Mucosa of rectum (tissue), 2 donors: ENCODE measurements at regions not wholly inside any gene's neighbourhood (a gene's known extent, or its start where the extent isn't known, plus 50 kb on each side); places are given as distances from the start of the nearest gene placed in this dataset.

Source experiments
- H3K27ac ChIP-seq, 2 donors: one replicate each; pipeline ENCODE4 v1.7.0; 2013; ENCODE audit warnings: inconsistent platforms in 2 of 2, low read depth in 2 of 2, low read length in 2 of 2
- H3K27me3 ChIP-seq, 2 donors: one replicate each; pipeline ENCODE4 v1.7.0; 2013; ENCODE audit warnings: low read length in 2 of 2; ENCODE audit not compliant: control insufficient read depth in 2 of 2, insufficient read depth in 2 of 2
- H3K36me3 ChIP-seq, 2 donors: one replicate each; pipeline ENCODE4 v1.7.0; 2013; ENCODE audit warnings: low read length in 2 of 2; ENCODE audit not compliant: control insufficient read depth in 2 of 2, insufficient read depth in 2 of 2
- H3K4me1 ChIP-seq, 2 donors: one replicate each; pipeline ENCODE4 v1.7.0; 2013; ENCODE audit warnings: low read length in 2 of 2, mild to moderate bottlenecking in 1 of 2; ENCODE audit not compliant: control insufficient read depth in 2 of 2, insufficient read depth in 2 of 2
- H3K4me3 ChIP-seq, 2 donors: one replicate each; pipeline ENCODE4 v1.7.0; 2013; ENCODE audit warnings: low read length in 2 of 2
- H3K9ac ChIP-seq, 2 donors: one replicate each; pipeline ENCODE4 v1.7.0; 2013; ENCODE audit warnings: low read length in 2 of 2, low read depth in 1 of 2, mild to moderate bottlenecking in 1 of 2
- H3K9me3 ChIP-seq, 2 donors: one replicate each; pipeline ENCODE4 v1.7.0; 2013; ENCODE audit warnings: low read length in 2 of 2; ENCODE audit not compliant: control insufficient read depth in 2 of 2
- donor health status: healthy.
- donor health status: Normal muscosa, but diverticular disease.

GRCh38 chr2:120865656-120866055 lies 130.0 kb downstream of the GLI2 start:
- H3K9ac ChIP-seq: no peak overlapping the region
- H3K9me3 ChIP-seq: no peaks in the 10 kb centered on the region
- peaks cover 5 to 6% of the 10 kb centered on the region in 2 donors for H3K4me1 ChIP-seq
- H3K27me3 ChIP-seq: peaks cover 4 to 12% of the 10 kb centered on the region in 2 donors
- H3K4me3 ChIP-seq: no peak overlapping the region
- H3K36me3 ChIP-seq: no peaks in the 10 kb centered on the region
- H3K27ac ChIP-seq: no peak overlapping the region

DNA sequence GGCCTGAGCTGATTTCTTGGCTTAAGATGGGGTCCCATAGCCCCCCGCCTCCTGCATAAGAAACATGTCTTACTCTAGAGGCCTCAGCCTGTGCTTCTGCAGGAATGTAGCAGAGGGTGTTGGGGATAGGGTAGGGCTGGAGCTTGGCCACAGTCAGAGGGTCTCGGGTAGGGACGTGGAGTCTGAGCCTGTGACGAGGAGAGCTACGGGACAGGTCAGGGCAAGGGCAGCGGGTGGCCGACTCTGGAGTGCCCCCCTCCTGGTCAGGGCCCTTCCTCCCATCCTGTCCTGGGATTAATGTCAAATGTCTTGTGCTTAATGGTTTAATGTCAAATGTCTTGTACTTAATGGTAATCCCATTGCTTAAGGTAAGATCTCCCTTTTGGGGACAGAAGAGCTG lies 130.4 kb downstream of the GLI2 start:
- peaks cover 4 to 12% of the 10 kb centered on the region in 2 donors for H3K27me3 ChIP-seq
- no peak overlapping the region for H3K9ac ChIP-seq

GRCh38 chr2:120866483-120867140 lies 130.9 kb downstream of the GLI2 start:
- H3K36me3 ChIP-seq: no peaks in the 10 kb centered on the region
- no peak overlapping the region for H3K9ac ChIP-seq
- H3K27me3 ChIP-seq: peaks cover 4 to 12% of the 10 kb centered on the region in 2 donors
- peak overlapping the region in 1 of 2 donors; percentile 77 for H3K27ac ChIP-seq
- no peaks in the 10 kb centered on the region for H3K9me3 ChIP-seq
- peaks cover 5 to 6% of the 10 kb centered on the region in 2 donors for H3K4me1 ChIP-seq
- H3K4me3 ChIP-seq: peak overlapping the region in 1 of 2 donors; percentile 37

More for the DNA sequence above, 130.4 kb downstream of the GLI2 start:
- Histone ChIP-seq H3K36me3 (no peaks in the 10 kb centered on the region), H3K27ac (no peak overlapping the region), H3K9me3 (no peaks in the 10 kb centered on the region), H3K4me1 (peaks cover 5 to 6% of the 10 kb centered on the region in 2 donors), H3K4me3 (no peak overlapping the region)

- Histone ChIP-seq H3K36me3 (no peaks in the 10 kb centered on the region), H3K27me3 (peaks cover 4 to 12% of the 10 kb centered on the region in 2 donors), H3K27ac (peak overlapping the region; percentile 52 to 77), H3K4me3 (peak overlapping the region; percentile 27 to 37), H3K9ac (peak overlapping the region in 1 of 2 donors; percentile 5), H3K4me1 (peaks cover 2 to 6% of the 10 kb centered on the region in 2 donors), H3K9me3 (no peaks in the 10 kb centered on the region)
These were observed 131.9 kb downstream of the GLI2 start for GRCh38 chr2:120867290-120868241.

DNA sequence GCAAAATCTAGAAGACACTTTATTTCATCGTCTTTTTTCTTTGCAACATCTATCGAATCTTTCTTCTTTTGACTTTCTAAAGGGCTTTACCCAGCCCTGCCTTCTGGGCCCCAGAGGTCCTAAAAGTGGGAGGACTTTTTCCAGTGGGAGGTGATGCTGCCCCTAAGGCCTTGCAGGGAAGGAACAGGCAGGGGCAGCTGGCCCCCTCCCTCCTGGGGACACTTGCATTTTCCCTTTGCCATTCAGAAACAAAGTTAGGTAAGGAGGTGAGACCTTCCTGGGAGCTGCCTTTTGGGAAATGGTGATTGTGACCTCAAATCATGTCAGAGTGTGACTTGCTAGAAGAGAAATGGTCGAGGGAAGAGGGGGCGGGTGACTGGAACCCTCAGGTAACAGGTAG lies 132.7 kb downstream of the GLI2 start:
- Histone ChIP-seq H3K9me3 (no peaks in the 10 kb centered on the region), H3K9ac (no peak overlapping the region), H3K4me1 (peaks cover 2 to 6% of the 10 kb centered on the region in 2 donors), H3K27ac (peak overlapping the region in 1 of 2 donors; percentile 77), H3K4me3 (no peak overlapping the region), H3K36me3 (no peaks in the 10 kb centered on the region), H3K27me3 (peaks cover 4 to 12% of the 10 kb centered on the region in 2 donors)

GRCh38 chr2:120869036-120869729 lies 133.5 kb downstream of the GLI2 start:
- H3K36me3 ChIP-seq: no peaks in the 10 kb centered on the region
- H3K4me3 ChIP-seq: no peak overlapping the region
- no peak overlapping the region for H3K9ac ChIP-seq
- peaks cover 4 to 12% of the 10 kb centered on the region in 2 donors for H3K27me3 ChIP-seq
- H3K27ac ChIP-seq: no peak overlapping the region
- H3K4me1 ChIP-seq: peaks cover 2 to 6% of the 10 kb centered on the region in 2 donors
- H3K9me3 ChIP-seq: no peaks in the 10 kb centered on the region

GRCh38 chr2:120869730-120870466 lies 134.2 kb downstream of the GLI2 start:
- Histone ChIP-seq H3K4me1 (peaks cover 2 to 6% of the 10 kb centered on the region in 2 donors), H3K27me3 (peaks cover 4 to 12% of the 10 kb centered on the region in 2 donors), H3K9ac (no peak overlapping the region), H3K36me3 (no peaks in the 10 kb centered on the region), H3K4me3 (no peak overlapping the region), H3K9me3 (no peaks in the 10 kb centered on the region), H3K27ac (no peak overlapping the region)

DNA sequence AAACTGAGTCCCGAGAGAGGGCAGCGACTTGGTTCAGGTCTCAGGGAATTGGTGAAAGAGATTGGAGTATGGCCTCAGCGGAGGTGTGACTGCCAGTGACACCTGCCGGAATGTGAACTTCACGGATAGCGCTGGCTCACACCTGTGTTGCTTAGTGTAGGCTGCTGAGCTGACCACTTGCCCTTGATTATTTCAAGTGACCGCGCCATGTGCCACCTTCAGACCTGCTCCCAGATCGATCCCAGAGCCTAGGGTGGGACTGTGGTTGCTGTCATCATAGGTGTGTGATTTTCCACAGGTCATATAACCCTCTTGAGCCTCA lies 134.8 kb downstream of the GLI2 start:
- H3K9me3 ChIP-seq: no peaks in the 10 kb centered on the region
- H3K27me3 ChIP-seq: peaks cover 4 to 12% of the 10 kb centered on the region in 2 donors
- no peak overlapping the region for H3K27ac ChIP-seq
- no peak overlapping the region for H3K9ac ChIP-seq
- no peak overlapping the region for H3K4me3 ChIP-seq
- peaks cover 6% of the 10 kb centered on the region in 2 donors for H3K4me1 ChIP-seq
- H3K36me3 ChIP-seq: no peaks in the 10 kb centered on the region

DNA sequence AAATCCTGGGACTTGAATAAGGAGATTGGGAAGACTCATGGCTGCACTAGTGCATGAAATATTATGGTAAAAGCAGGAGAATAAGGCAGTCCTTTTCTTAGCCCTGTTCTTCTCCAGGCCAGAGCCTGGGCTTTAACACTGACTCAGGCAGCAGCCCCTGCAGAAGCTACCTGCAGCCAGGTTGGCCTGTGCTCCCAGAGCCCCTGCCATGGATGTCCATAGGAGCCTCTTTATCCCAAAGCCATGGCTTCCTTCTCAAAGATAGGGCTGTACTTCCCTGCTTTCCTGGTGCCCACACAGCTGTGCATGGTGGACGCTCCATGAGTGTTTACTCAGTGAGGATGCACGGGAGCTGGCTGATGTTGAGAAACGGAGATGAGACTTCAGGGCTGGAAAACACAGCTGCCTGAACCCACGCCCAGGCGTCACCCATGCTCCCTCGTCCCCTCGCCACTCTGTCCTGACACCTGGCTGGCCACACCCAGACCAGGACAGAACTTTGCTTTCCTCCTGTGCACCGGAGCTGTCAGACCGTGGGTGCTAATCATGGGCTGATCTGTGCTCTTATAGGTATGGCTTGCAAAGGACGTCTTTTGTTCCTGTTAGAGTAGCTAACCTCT lies 135.5 kb downstream of the GLI2 start:
- no peak overlapping the region for H3K4me3 ChIP-seq
- H3K27me3 ChIP-seq: peaks cover 4 to 12% of the 10 kb centered on the region in 2 donors
- H3K4me1 ChIP-seq: peaks cover 6% of the 10 kb centered on the region in 2 donors
- no peaks in the 10 kb centered on the region for H3K9me3 ChIP-seq
- no peak overlapping the region for H3K9ac ChIP-seq
- no peak overlapping the region for H3K27ac ChIP-seq
- H3K36me3 ChIP-seq: no peaks in the 10 kb centered on the region
